PFSK-1 (cell line): ENCODE measurements at regions not wholly inside any gene's neighbourhood (a gene's known extent, or its start where the extent isn't known, plus 50 kb on each side); places are given as distances from the start of the nearest gene placed in this dataset.

Experiments used
- FOXP2 ChIP-seq: optimal IDR thresholded peaks from 2 replicates; pipeline ENCODE3; 2011; ENCODE audit warnings: borderline replicate concordance, control low read depth, inconsistent platforms; ENCODE audit not compliant: insufficient read depth; ENCODE audit errors: extremely low read length, extremely low read depth
- POLR2AphosphoS5 ChIP-seq: IDR thresholded peaks from 2 replicates; pipeline ENCODE4 v1.6.1; 2012; ENCODE audit warnings: low read depth, mild to moderate bottlenecking, control low read depth, low read length, moderate library complexity
- REST ChIP-seq, 2 experiments: IDR thresholded peaks; 2 replicates each; pipeline versions ENCODE4 v1.6.1 to v1.8.0; 2011 to 2012; ENCODE audit warnings: low read depth in 2 of 2, low read length in 2 of 2, control low read depth in 1 of 2, inconsistent platforms in 1 of 2, mild to moderate bottlenecking in 1 of 2, moderate library complexity in 1 of 2; ENCODE audit not compliant: insufficient read depth in 1 of 2
- SIN3A ChIP-seq: IDR thresholded peaks from 2 replicates; pipeline ENCODE4 v1.6.1; 2012; ENCODE audit warnings: mild to moderate bottlenecking, low read length, moderate library complexity, borderline replicate concordance; ENCODE audit not compliant: insufficient read depth
- TAF1 ChIP-seq: IDR thresholded peaks from 2 replicates; pipeline ENCODE4 v1.6.1; 2012; ENCODE audit warnings: low read length, control low read depth, borderline replicate concordance; ENCODE audit not compliant: insufficient read depth

- TF ChIP-seq REST (IDR thresholded peaks at IDR 0.05; ENCODE audit: insufficient read depth in 1 of 2, low read depth in 2 of 2, low read length in 2 of 2) (no peak), FOXP2 (no peak), POLR2AphosphoS5 (no peak), SIN3A (no peak), TAF1 (no peak)
These were observed 76.8 kb upstream of the RBMS1 start for GRCh38 chr2:160570376-160570775.

- TF ChIP-seq POLR2AphosphoS5 (no peak), REST (IDR thresholded peaks at IDR 0.05; ENCODE audit: insufficient read depth in 1 of 2, low read depth in 2 of 2, low read length in 2 of 2) (no peak), TAF1 (no peak), FOXP2 (no peak), SIN3A (no peak)
These were observed 81.0 kb upstream of the RBMS1 start for GRCh38 chr2:160574468-160575140.

- TF ChIP-seq POLR2AphosphoS5 (no peak), REST (IDR thresholded peaks at IDR 0.05; ENCODE audit: insufficient read depth in 1 of 2, low read depth in 2 of 2, low read length in 2 of 2) (no peak), SIN3A (no peak)
These were observed 81.8 kb upstream of the RBMS1 start for GRCh38 chr2:160575368-160575767.

- TF ChIP-seq TAF1 = no peak
- no peak for TF ChIP-seq FOXP2
These were observed 82.5 kb upstream of the RBMS1 start for GRCh38 chr2:160576054-160576499.

- TF ChIP-seq REST (IDR thresholded peaks at IDR 0.05; ENCODE audit: insufficient read depth in 1 of 2, low read depth in 2 of 2, low read length in 2 of 2) = no peak
- TF ChIP-seq SIN3A = no peak
- no peak for TF ChIP-seq FOXP2
- no peak for TF ChIP-seq POLR2AphosphoS5
- TF ChIP-seq TAF1 = no peak
These were observed 87.4 kb upstream of the RBMS1 start for GRCh38 chr2:160581035-160581434.
